G401 (cell line): ENCODE measurements at regions not wholly inside any gene's neighbourhood (a gene's known extent, or its start where the extent isn't known, plus 50 kb on each side); places are given as distances from the start of the nearest gene placed in this dataset.
A peak's percentile ranks its signal among the peaks of the same experiment; 100 is the strongest.
"Not testable (repeated sequence)": the region's sequence is repeated elsewhere in the genome, so short reads cannot be mapped to it uniquely, and the experiment has no call there.

ENCODE experiments used
- DNase-seq: peaks from one replicate; pipeline ENCODE4 v3.0.0-alpha.2; 2015; ENCODE audit warnings: low spot score
- in situ Hi-C: cut with HindIII; loops from 2 replicates; pipeline ENCODE4 v1.10.0; 2016; ENCODE audit warnings: low sequenced_read_pairs, mixed read lengths

GRCh38 chr6:938916-939315 is 246.0 kb upstream of the EXOC2 start:
- in situ Hi-C loops = no loop called here
- no peak for DNase-seq

GRCh38 chr6:938271-938905 is 245.4 kb upstream of the EXOC2 start:
- in situ Hi-C loops = no loop called here
- DNase-seq = no peak

DNA sequence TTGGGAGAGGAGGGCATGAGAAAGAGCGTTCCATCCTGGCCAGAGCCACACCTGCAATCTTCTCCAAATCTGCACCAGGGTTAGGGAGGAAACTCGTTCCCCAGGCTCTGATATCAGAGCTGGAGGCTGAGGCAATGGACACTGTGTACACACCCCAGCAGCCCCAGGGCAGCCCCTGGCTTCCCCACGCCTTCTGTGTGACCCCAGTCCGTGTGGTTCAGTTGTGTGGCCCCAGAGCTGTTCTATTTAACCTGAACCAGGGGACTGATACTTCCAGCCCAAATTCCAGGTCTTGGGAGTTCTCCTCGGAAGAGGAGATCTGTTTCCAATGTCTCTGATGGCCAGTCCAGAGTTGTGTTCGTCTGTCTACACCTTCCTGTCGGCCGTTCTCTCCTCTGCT is 242.6 kb upstream of the EXOC2 start:
- no peak for DNase-seq
- in situ Hi-C loops = no loop called here

DNA sequence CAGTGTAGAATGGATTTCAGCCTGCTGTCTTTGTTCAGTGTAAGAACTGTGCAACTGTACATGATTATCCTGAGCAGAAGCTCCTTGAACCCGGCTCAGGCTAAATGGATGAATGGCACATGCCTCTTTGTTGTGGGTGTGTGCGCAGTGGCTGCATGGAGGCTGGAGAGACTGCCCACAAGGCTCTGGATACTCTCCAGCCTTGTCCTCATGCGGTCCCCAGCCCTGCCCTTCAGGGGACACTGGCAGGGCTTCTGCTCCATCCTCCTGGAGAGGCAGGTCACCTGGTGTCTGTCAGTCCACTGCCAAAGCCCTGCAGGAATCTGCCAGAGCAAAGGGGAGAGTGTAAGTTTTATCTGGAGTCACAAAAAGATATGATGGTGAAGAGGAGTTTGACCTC is 241.7 kb upstream of the EXOC2 start:
- in situ Hi-C loops = no loop called here
- no peak for DNase-seq

DNA sequence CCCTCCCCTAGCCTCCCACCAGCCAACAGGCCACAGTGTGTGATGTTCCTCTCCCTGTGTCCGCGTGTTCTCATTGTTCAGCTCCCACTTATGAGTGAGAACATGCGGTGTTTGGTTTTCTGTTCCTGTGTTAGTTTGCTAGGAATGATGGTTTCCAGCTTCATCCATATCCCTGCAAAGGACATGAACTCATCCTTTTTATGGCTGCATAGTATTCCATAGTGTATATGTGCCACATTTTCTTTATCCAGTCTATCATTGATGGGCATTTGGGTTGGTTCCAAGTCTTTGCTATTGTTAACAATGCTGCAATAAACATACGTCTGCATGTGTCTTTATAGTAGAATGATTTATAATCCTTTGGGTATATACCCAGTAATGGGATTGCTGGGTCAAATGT is 239.0 kb upstream of the EXOC2 start:
- in situ Hi-C loops, DNase-seq: not testable (repeated sequence)

GRCh38 chr6:927157-927556 is 234.2 kb upstream of the EXOC2 start:
- in situ Hi-C loops = no loop called here
- no peak for DNase-seq

DNA sequence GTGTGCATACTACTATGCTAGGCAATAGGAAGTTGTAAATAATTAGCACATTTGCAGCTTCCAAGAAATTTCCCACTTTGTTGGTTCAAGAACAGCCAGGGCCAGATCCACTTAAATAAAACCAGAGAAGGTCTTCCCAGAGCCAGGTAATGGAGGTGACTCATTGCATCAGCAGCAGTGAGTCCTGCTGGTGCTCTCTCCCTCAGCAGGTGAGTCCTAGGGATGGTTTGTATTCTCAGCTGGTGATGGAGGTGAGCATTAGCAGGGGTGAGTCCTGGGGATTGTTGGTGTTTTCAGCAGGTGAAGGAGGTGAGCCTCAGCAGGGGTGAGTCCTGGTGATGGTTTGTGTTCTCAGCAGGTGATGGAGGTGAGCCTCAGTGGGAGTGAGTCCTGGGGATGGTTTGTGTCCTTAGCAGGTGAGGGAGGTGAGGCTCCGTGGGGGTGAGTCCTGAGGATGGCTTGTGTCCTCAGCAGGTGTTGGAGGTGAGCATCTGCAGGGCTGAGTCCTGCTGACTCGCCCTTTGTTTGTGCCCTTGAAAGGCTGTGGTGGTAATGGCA is 232.8 kb upstream of the EXOC2 start:
- in situ Hi-C loops = no loop called here
- DNase-seq = no peak

GRCh38 chr6:924661-925060 is 231.7 kb upstream of the EXOC2 start:
- in situ Hi-C loops = no loop called here

DNA sequence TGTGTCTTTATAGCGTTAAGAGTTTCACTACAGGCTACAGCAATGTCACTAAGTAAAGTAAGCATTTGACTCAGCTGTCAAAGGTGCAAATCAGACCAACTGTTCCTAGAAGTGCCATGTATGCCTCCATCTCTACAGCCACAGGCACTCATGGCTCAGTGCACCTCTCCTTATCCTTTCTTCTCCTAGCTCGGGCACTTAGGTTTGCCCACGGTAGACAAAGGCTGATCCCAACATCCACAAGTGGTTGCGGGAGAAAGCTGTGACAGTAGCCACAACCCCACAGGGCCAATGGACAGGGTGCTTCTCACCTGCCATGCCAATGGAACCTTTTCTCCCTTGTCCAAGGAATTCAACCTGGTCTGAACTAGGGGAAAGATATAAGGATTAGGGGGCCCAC is 228.5 kb upstream of the EXOC2 start:
- no peak for DNase-seq
- in situ Hi-C loops = no loop called here

More at GRCh38 chr6:924661-925060, 231.7 kb upstream of the EXOC2 start:
- DNase-seq = no peak

DNA sequence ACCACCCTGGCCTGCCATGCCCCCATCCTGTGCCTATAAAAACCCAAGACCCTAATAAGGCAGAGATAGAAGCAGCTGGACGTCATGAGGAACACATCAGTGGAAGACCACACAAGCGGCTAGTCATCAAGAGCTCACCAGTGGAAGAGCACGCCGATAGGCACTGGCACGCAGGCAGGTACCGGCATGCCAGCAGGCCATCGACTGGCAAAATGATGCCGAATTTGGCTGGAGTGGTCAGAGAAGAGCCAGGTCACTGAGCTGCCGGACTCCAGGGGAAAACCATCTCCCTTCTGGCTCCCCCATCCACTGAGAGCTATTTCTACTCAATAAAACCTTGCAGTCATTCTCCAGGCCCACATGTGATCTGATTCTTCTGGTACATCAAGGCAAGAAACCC is 227.6 kb upstream of the EXOC2 start:
- no peak for DNase-seq
- in situ Hi-C loops = no loop called here

DNA sequence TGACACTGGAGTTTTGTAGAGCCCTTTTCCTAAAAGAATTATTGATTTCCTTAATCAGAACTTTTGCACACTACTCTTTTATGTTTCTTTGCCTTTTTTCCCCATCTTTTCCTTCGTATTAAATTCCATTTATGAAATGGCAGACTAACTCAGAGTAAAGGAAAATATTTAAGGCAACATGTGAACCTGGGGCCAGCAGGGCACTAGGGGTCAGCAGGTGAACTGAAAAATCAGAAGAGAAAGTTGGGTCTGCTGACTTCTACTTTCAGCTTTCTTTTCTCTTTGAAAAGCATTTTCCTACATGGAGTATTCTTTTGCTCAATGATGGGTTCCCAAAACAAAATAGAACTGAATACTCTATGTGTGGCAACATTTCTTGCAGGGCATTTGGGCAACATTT is 226.6 kb upstream of the EXOC2 start:
- in situ Hi-C loops = no loop called here
- DNase-seq = no peak

GRCh38 chr6:917939-918338 is 225.0 kb upstream of the EXOC2 start:
- in situ Hi-C loops = no loop called here
- no peak for DNase-seq

- no peak for DNase-seq
- in situ Hi-C loops = no loop called here
These were observed 224.4 kb upstream of the EXOC2 start for GRCh38 chr6:917296-917695.

GRCh38 chr6:916131-916530 is 223.2 kb upstream of the EXOC2 start:
- no peak for DNase-seq
- in situ Hi-C loops = no loop called here

- in situ Hi-C loops = no loop called here
- DNase-seq = peak; percentile 34
These were observed 220.2 kb upstream of the EXOC2 start for GRCh38 chr6:912871-913835.

- in situ Hi-C loops = no loop called here
- DNase-seq = no peak
These were observed 215.0 kb upstream of the EXOC2 start for GRCh38 chr6:907928-908327.

GRCh38 chr6:906920-907319 is 214.0 kb upstream of the EXOC2 start:
- in situ Hi-C loops = no loop called here
- DNase-seq = no peak

DNA sequence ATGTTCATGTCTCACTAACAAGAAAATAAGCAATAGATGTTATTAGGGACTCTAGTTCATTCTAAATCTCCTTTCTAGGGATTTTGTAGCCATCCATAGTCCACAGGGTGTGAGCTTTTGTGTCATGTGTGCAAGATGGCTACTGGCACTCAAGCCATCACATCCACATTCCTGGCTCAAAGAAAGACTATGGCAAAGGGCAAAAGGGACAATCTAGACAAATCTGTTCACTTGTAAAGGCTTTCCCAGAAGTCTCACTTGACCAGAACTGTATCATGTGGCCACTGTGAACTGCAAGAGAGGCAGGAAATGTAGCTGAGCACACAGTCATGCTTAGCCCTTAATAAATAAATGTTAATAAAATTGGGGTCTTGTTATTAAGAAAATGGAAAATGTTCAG is 212.6 kb upstream of the EXOC2 start:
- no peak for DNase-seq
- in situ Hi-C loops = no loop called here

GRCh38 chr6:904994-905393 is 212.1 kb upstream of the EXOC2 start:
- no peak for DNase-seq
- in situ Hi-C loops = no loop called here

- in situ Hi-C loops = no loop called here
- DNase-seq = no peak
These were observed 210.8 kb upstream of the EXOC2 start for GRCh38 chr6:903761-904160.
